GM19397 (cell line): ENCODE measurements at regions not wholly inside any gene's neighbourhood (a gene's known extent, or its start where the extent isn't known, plus 50 kb on each side); places are given as distances from the start of the nearest gene placed in this dataset.
"Not testable (repeated sequence)": the region's sequence is repeated elsewhere in the genome, so short reads cannot be mapped to it uniquely, and the experiment has no call there.

Source experiments
- ATAC-seq: cut with Tn5 transposase; IDR thresholded peaks from one replicate; pipeline ENCODE4 v1.9.1; 2021; ENCODE audit warnings: mild to moderate bottlenecking, moderate library complexity; ENCODE audit not compliant: unreplicated experiment

GRCh38 chr2:142758973-142759372 lies 118.5 kb upstream of the KYNU start:
- no peak for ATAC-seq

- ATAC-seq: no peak
Observed at GRCh38 chr2:142757111-142757510, 120.4 kb upstream of the KYNU start.

- no peak for ATAC-seq
Observed at GRCh38 chr2:142756430-142756829, 121.0 kb upstream of the KYNU start.

- no peak for ATAC-seq
Observed at GRCh38 chr2:142755191-142755590, 122.3 kb upstream of the KYNU start.

GRCh38 chr2:142754182-142754581 lies 123.3 kb upstream of the KYNU start:
- ATAC-seq: no peak

- ATAC-seq: no peak
Observed at GRCh38 chr2:142750858-142751257, 126.6 kb upstream of the KYNU start.

- no peak for ATAC-seq
Observed at GRCh38 chr2:142748559-142749099, 128.8 kb upstream of the KYNU start.

GRCh38 chr2:142745691-142746090 lies 131.8 kb upstream of the KYNU start:
- ATAC-seq: no peak

- ATAC-seq: no peak
Observed at GRCh38 chr2:142742371-142743214, 134.9 kb upstream of the KYNU start.

GRCh38 chr2:142741764-142742269 lies 135.6 kb upstream of the KYNU start:
- ATAC-seq: no peak

- ATAC-seq: no peak
Observed at GRCh38 chr2:142734770-142735169, 142.7 kb upstream of the KYNU start.

- ATAC-seq: no peak
Observed at GRCh38 chr2:142734231-142734630, 143.2 kb upstream of the KYNU start.

GRCh38 chr2:142729814-142730213 lies 147.7 kb upstream of the KYNU start:
- not testable (repeated sequence) for ATAC-seq

- not testable (repeated sequence) for ATAC-seq
Observed at GRCh38 chr2:142727821-142728478, 149.5 kb upstream of the KYNU start.

GRCh38 chr2:142725386-142725785 lies 152.1 kb upstream of the KYNU start:
- ATAC-seq: no peak

- ATAC-seq: peak; percentile 54
Observed at GRCh38 chr2:142724713-142725349, 152.6 kb upstream of the KYNU start.

GRCh38 chr2:142724186-142724585 lies 153.3 kb upstream of the KYNU start:
- ATAC-seq: no peak

- no peak for ATAC-seq
Observed at GRCh38 chr2:142723236-142723635, 154.2 kb upstream of the KYNU start.

- no peak for ATAC-seq
Observed at GRCh38 chr2:142722569-142722968, 154.9 kb upstream of the KYNU start.

- ATAC-seq: no peak
Observed at GRCh38 chr2:142722086-142722485, 155.4 kb upstream of the KYNU start.

GRCh38 chr2:142721015-142721414 lies 156.4 kb upstream of the KYNU start:
- no peak for ATAC-seq
